HG03045 (cell line): ENCODE measurements at regions not wholly inside any gene's neighbourhood (a gene's known extent, or its start where the extent isn't known, plus 50 kb on each side); places are given as distances from the start of the nearest gene placed in this dataset.
"Not testable (repeated sequence)": the region's sequence is repeated elsewhere in the genome, so short reads cannot be mapped to it uniquely, and the experiment has no call there.

Experiments
- ATAC-seq: cut with Tn5 transposase; IDR thresholded peaks from one replicate; pipeline ENCODE4 v1.9.1; 2021; ENCODE audit warnings: mild to moderate bottlenecking, moderate library complexity; ENCODE audit not compliant: unreplicated experiment

- ATAC-seq = no peak
Observed at GRCh38 chr5:156015137-156015536, 311.8 kb upstream of the SGCD start.

- ATAC-seq = no peak
Observed at GRCh38 chr5:156019130-156019529, 307.8 kb upstream of the SGCD start.

DNA sequence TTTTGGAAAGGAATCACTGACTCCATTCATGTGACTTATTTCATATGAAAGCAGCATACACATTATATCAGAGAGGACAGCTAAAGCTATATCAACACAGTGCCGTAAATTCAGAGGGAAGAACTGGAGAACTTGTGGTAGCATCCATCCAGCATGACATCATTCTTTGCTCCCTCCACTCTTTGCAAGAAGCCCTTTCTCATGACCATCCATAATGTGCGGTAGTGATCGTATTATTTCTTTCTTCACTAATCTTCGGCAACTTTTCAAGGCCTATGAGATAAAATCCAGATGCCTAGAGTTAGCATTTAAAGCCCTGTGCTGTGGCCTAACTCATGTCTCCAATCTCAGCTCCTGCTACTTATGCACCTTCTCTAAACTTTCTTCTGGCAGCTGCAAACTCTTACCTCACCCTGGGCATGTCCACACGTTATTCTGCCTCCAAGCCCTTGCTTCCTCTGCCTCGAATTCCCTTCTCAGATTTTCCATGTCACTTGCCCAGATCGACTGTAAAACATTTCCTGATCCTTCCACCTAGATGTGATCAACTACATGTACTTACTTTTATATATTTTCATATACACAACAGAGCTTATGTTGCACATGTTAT, 307.3 kb upstream of the SGCD start:
- no peak for ATAC-seq

DNA sequence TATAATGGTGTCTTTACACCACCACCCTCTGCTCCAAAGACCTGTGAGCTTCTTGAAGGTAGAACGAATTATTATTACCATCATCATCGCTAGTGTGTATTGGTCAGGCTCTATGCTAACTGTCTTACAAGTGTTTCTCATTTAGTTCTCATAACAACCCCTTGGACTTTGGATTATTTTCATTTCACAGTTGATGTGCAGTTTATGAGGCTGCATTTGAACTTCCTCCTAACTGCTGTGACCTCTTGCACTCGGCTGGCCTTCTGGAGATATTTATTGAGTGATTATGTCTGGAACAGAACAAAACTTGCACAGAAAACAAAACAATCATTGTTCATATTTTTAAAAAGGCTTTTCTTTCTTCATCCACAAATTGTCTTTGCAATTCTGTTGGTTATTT, 306.3 kb upstream of the SGCD start:
- no peak for ATAC-seq

DNA sequence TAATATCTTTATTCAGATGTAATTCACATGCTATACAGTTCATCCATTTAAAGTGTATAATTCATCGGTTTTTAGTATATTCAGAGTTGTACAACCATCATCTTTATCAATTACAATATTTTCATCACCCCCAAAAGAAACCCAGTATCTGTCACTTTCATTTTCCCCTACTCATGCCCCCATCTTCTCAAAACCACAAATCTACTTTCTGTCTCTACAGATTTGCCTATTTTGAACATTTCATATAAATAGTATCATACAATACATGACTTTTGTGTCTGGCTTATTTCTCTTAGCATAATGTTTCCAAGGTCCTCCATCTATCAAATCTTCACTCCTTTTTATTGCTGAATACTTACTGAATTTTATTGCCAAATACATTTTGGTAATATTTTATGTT, 305.1 kb upstream of the SGCD start:
- no peak for ATAC-seq

GRCh38 chr5:156025656-156026055, 301.3 kb upstream of the SGCD start:
- ATAC-seq = no peak

GRCh38 chr5:156031181-156031580, 295.8 kb upstream of the SGCD start:
- no peak for ATAC-seq

DNA sequence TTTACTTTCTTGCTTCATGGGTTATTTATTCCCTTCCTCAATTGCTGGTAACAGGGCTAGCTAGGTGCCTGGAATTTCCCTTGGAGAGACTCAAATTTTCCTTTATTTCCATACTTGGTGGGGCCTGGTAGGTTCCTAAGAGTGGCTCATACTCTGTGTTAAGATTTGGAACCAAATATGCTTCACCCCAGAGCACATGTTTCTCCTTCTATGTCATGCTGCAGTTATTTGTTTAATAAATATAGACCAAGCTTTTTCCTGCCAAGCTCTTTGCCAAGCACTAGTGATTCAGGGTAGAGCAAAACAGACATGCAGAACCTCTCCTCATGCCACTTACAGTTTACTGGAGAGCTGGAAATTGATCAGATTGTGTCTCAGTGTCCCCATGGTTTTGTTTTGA, 290.3 kb upstream of the SGCD start:
- no peak for ATAC-seq

DNA sequence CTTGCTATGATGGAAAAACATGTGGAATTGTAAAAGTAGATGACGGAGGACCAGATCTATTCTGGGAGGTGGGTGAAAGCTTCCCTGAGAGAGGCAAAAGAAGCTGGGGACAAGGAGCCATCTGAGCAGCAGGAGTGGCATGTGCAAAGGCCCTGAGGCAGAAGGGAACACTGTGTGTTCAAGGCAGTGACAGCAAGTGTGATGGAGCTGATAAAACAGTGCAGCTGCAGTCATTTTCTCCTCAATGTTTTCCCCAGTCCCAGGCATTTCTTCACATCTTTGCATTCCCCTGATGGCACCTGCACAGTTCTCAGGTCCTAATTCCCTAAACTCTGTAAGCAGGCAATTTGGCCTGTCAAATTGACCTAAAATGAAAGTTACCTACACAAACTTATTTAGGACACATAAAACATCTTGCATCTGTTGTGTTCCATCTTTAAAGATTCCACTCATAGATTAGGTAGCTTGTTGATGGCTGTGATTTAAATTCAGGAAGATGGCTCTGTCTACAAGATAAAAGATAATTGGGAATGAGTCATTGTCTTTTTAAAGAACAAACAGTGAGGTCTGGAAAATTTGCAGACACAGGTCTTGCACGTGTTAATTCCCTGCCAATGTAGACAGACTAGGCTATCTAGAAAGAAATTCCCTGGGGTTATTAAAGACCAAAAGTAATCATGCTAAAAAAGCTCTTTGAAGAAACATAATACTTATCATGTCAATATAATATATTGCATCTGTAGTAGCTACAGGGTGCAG, 289.6 kb upstream of the SGCD start:
- ATAC-seq = no peak

DNA sequence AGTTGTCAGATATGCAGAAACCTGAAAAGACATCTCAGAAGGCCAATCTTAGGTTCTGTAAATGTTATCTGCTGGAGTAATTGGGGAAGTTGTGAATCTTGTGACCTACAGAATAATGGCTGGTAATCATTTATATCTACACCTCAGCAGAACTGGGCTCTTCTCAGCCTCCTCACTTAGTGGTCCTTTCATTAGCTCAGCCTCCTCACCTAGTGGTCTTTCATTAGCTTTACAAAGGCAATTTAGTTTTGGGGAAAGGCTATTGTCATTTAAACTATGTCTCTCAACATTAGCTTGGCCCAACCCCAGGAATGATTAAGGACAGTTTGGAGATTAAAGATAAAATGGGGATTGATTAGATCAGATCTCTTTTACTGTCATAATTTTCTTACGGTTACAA, 284.2 kb upstream of the SGCD start:
- ATAC-seq = no peak

- no peak for ATAC-seq
Observed at GRCh38 chr5:156043351-156043750, 283.6 kb upstream of the SGCD start.

DNA sequence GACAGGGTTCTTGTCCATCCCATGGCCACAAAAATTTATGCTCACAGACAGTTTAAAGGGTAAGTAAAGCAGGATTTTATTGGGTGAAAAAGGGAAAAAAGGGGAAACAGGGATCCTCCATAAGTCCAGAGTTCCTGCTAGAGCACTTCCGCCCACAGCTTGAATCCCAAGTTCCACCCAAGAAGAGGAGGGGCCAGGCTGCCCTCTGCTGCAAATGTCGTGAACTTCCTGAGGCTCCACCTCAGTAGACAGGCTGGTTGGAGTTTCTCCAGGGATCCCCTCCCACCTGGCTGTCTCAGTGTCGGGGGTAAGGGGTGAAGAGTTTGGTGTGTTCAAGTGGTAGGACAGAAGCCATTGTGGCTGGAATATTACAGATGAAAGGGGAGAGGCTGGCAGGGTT, 275.0 kb upstream of the SGCD start:
- no peak for ATAC-seq

DNA sequence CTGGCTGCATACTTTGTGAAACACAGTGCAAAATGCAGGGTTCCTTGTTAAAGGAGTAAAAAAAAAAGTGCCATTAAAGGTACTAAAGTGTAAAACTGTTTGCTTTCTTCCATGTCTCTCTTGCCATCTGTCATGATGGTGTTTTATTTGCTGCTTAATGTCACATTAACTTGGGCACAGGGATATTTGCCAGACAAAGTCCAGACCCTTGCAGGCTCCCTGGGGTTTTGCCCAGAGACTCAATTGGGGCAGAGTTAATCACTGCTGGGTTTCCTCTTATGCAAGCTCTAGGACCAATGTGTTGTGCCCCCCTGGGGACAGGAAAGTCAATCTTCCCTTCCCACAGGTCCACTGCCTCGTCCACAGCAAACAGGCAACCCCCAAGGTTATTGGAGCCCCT, 274.3 kb upstream of the SGCD start:
- no peak for ATAC-seq

- no peak for ATAC-seq
Observed at GRCh38 chr5:156053056-156053455, 273.9 kb upstream of the SGCD start.

- no peak for ATAC-seq
Observed at GRCh38 chr5:156076912-156077311, 250.1 kb upstream of the SGCD start.

- no peak for ATAC-seq
Observed at GRCh38 chr5:156087577-156088110, 239.3 kb upstream of the SGCD start.

GRCh38 chr5:156089955-156090940, 236.7 kb upstream of the SGCD start:
- ATAC-seq = not testable (repeated sequence)

- ATAC-seq = no peak
Observed at GRCh38 chr5:156093024-156093423, 233.9 kb upstream of the SGCD start.

DNA sequence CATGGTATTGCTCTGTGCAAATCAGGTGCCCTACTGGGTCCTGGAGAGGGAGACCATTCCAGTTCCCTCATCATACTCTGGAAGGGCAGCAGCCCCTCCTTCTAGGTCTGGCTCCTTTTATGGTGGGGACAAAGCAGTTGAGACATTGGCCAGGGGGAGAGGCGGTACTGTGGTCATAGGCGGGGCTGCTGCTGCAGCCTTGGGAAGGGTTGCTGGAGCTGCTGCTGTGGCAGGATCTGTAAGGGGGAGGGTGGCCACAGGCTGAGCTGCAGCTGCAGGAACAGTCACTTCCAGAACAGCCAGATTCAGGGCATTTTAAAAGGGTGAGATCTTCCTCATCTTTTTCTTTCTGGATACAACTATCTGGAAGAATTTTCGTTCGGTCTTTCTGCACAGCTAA, 233.0 kb upstream of the SGCD start:
- ATAC-seq = no peak

- no peak for ATAC-seq
Observed at GRCh38 chr5:156095709-156096241, 231.2 kb upstream of the SGCD start.

DNA sequence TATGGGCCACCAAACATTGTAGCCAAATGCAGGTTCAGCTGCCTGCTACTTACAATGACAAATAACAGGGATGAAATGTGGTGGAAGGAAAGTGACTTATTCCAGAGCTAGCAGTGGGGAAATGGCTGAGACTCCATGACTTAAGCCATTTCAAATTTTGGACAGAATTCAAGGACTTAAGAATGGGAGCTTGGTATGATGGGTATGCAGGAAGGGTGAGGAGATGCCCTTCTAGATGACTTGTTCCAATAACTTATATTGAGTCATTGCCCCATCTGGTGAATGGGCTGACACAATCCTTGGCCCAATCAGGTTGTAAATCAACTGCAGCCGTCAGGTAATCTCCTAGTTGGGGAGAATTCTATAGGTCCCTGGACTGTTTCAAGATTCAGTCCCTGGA, 230.7 kb upstream of the SGCD start:
- ATAC-seq = no peak
